CD4-positive, alpha-beta T cell treated with Interleukin-17A for 4 hours (primary cell): ENCODE measurements at regions not wholly inside any gene's neighbourhood (a gene's known extent, or its start where the extent isn't known, plus 50 kb on each side); places are given as distances from the start of the nearest gene placed in this dataset.
"Not testable (repeated sequence)": the region's sequence is repeated elsewhere in the genome, so short reads cannot be mapped to it uniquely, and the experiment has no call there.

Source experiments
- DNase-seq: peaks from one replicate; pipeline ENCODE4 v3.0.0-alpha.2; 2020; ENCODE audit warnings: mixed read lengths

DNA sequence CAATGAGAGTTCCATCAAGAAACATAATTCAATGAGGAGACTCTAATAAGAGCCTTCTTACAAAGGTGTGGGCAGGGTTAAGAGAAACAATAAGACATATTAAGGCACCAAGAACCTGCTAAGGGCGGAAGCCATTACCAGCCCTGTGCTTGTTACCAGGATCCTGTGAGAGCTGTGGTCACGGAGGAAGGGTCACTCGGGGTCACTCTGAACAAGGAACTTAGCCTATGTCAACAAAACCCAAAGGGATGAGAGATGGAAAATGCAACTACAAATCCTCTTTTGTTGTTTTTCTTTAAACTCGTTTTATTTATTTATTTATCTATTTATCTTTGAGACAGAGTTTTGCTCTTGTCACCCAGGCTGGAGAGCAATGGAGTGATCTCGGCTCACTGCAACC is 460.4 kb upstream of the CCDC196 start:
- DNase-seq, result no peak

DNA sequence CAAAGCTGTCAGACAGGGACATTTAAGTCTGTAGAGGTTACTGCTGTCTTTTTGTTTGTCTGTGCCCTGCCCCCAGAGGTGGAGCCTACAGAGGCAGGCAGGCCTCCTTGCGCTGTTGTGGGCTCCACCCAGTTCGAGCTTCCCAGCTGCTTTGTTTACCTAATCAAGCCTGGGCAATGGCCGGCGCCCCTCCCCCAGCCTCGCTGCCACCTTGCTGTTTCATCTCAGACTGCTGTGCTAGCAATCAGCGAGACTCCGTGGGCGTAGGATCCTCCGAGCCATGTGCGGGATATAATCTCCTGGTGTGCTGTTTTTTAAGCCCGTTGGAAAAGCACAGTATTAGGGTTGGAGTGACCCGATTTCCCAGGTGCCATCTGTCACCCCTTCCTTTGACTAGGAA is 454.2 kb upstream of the CCDC196 start:
- DNase-seq, result not testable (repeated sequence)

DNA sequence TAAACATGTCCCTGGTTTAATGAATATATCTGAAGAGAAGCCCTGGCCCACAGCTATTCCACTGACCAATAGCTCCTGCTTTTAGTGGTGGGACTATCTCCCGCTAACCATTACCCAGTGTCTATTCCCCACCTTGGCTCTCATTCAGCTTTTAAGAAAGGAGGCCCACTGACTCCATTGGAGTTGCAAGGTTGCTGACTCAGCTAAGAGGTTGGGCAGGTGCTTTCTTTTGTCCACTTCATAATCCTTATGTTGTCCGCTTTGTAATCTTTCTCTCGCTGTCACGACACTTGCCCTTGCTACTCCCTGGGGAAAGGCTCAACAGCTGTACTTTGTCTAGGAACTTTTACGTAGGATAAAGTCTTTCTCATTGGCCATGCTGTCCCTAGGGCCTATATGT is 453.4 kb upstream of the CCDC196 start:
- DNase-seq, result no peak

DNA sequence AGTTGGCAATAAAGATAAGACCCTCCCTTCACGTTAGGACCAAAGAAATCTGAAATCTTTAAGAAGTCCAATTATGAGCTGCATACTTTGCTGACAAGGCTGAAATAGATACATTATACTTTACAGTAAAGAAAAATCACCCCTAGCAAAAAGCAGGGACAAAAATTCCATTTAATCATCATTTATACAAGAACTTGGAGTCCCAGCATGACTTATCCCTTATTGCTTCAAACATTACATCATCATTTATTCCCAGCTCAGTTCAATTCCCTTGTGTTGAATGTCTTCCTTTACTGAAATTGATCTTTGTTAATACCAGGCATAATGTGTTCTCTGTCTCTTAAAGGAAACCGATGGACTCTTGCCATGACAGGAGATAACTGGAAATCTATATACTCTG is 449.6 kb upstream of the CCDC196 start:
- DNase-seq, result no peak

DNA sequence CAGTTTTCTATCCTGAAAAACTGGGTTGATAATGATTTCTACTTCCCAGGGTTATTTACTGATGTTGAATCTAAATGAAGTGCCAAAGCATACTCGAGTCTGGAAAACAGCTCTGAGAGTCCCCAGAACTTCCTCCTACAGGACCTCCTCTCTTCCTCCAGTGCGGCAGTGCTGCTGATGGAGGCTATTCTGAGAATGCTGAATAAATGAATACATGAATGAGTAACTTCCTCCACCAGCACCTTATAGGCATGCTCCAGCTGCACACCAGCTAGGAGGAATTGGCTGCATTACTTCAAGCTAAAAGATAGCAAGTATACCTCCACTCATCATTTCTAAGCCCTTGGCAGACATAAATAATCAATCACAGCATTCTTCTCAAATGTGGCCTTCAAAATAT is 448.8 kb upstream of the CCDC196 start:
- no peak for DNase-seq

DNA sequence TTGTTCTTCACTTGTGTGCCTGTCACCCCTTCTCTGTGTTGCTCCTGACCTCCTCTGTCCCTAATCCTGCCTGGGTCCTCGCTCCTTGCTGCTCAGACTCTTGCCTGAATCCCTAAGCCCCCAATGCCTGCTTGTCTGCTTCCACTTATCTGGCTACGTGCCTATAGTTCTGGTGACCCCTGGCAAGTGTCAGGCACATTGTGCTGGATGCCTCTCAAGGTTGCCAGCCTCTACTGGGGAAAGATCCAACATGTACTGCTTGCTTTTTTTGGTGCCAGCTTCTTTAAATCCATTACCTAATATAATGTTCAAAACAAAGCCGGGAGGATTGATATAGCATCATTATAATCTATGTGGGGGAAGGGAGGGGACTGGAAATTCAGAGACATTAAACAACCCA is 448.0 kb upstream of the CCDC196 start:
- no peak for DNase-seq

DNA sequence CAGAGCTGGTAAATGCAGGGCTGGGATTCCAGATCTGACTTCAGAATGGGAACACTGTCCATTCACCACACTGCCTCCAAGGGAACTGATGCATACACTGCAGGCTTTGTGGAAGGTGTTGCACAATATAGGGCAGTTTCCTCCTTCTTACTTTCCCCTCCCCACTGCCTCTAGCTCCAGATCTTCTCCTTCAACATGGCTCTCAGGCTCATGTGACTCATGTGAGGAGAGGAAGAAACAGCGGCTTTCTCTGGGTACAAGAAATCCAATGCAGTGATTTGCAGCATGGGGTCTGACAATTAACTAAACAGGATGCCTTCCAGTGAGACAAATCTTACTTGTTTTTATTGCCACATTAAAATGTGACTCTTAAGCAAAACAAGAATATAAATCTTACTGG is 447.6 kb upstream of the CCDC196 start:
- DNase-seq, result no peak

DNA sequence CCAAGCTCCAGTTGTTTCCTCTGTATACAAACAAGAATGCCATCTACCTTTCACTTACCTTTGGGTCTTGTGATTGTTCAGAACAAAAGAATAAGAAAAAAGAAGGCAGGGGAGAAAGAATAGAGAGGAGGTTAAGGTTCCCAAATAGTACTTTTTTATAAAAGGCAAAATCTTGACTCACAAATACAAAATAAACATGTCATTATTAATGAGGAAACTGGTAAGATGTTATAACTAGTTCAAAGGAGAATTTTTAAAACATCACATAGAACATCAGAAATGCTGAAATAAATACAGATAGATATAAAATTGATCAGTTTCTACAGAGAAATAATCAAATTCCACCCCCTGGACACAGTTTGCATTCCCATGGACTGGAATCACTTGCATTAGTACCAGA is 446.7 kb upstream of the CCDC196 start:
- no peak for DNase-seq

DNA sequence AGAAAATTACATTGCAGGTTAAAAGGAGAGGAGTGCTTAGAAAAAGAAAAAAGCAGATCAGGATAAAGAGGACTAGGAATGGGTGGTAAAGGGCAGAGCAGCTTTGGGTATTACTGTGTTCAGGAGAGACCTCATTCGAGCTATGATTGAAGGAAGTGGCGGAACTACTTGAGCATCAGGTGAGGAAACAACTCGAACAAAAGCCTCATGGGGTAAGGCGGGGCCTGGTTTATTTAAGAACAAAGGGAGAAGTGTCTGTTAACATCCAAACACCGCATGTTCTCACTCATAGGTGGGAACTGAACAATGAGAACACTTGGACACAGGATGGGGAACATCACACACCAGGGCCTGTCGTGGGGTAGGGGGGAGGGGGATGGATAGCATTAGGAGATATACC is 444.6 kb upstream of the CCDC196 start:
- no peak for DNase-seq

DNA sequence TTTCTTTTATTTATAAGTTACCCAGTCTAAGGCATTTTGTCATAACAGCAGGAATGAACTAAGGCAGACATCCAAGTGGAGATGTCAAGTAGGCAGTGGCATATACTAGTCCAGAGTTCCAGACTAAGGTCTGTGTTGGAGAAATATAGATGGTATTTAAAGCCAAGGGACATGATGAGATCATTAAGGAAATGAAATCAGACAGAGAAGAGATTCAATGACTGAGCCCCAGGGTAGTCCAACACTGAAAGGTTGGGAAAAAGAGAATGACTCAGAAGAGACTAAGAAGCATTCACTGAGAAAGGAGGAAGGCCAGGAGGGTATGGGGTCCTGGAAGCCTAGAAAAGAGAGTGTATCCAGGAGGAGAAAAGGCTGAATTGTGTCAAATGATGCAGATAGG is 442.2 kb upstream of the CCDC196 start:
- no peak for DNase-seq

DNA sequence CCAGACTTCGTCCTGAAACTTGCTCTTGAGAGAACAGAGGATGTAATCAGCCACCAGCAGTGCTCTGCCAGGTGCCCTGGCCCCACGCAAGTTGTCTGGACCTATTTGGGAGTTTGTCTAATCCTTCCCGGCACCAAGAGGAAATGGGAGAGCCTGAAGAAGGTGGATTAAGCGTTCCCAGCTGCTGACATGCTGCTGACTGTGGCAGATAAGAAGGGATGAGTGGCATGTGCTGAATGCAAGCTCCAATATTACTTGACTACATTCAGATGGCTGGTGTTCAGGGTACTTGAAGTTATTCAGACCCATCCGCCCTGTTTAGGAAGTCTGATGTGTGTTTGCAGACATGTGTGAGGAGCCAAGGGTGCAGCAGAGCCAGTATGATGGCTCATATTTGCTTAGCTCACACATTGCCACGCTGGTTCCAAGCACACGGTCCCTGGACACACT is 440.6 kb upstream of the CCDC196 start:
- DNase-seq, result no peak

DNA sequence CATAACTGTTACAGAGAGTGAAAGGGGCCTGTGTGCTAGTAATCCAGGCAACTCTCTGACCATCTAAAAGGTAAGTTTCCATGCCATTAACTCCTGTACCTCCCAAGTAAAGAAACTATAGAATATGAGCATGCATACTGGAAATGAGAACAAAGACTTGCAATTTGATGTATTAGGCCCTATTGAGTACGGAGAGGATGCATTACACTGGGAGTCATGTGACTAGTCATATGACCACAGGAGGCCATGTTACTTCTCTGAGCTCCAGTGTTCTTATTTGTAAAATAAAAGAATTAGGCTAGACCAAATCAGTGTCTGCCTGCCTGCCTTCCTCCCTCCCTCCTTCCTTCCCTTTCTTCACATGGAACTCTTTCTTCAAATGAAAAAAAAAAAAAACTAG is 440.1 kb upstream of the CCDC196 start:
- DNase-seq, result no peak

DNA sequence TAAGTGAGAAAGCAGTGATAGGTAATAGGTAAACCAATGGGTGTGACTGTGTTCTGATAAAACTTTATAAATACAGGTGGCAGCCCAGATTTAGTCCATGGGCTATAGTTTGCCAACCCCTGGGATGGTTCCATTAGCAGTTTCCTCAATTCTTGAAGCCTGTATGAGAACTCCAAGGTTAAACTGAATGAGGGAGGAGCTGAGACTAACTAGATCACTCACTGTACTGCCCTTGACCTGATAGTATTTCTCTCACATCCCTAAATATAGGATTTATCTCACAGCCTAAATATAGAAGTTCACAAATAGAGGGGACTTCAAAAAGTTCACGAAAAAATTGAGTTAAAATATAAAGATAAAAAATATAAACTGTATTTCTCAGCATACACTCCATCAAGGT is 439.6 kb upstream of the CCDC196 start:
- DNase-seq, result no peak

DNA sequence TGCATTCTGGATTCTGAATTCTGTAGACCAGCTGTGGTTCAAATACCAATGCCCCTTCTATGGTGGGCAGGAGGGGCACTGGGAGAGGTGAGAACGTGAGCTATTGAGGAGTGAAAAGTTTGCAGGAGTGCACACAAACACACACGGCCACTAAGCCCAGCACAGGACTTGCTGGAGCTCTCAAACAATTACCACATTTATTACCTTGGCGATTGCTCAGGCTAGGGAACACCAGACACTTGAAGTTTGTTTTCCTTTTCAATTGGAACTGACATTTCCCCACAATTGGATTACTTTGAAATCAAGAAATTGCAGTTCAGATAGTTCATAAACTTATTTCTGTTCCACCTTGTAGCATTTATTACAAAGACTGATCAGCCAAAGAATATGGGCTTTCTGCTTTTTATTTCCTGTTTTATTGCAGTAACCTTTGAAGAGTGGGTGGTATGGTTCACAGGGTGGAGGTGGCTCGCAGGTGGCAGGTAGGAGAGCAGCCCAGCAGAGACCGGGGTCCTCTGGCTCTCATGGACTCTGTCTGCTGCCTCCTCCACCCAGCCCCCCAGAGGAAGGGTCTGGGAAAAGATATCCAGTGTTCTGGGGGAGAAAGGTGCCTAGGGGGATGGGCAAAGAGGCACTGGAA is 429.8 kb upstream of the CCDC196 start:
- DNase-seq, result no peak

DNA sequence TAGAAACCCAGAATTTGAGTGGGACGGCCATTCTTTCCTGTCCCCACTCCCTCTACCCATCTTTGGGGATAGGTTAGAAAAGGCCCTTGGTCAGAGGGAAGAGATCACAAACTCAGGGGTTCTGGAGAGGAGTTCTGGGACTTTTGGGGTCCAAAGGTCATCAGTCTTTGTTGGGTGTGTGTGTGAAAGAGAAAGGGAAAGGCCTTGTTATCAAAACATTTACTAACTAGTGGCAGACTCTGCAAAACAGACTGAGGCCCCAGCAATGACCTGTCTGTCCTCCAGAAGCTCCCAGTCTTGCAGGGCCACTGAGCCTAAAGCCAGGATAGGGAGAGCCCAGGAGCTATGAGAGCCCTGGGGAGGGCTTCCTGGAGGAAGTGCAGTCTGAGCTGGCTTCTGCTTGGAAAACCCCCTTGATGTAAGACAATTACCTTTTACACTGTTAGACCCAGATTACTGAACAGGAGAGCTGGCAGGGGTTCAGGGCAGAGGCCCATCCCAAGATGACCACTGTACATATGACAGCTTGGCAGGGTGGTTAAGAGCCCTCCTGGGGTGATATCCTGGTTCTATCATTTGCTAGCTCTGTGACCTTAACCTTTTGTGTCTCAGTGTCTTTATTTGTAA is 429.1 kb upstream of the CCDC196 start:
- DNase-seq, result no peak

DNA sequence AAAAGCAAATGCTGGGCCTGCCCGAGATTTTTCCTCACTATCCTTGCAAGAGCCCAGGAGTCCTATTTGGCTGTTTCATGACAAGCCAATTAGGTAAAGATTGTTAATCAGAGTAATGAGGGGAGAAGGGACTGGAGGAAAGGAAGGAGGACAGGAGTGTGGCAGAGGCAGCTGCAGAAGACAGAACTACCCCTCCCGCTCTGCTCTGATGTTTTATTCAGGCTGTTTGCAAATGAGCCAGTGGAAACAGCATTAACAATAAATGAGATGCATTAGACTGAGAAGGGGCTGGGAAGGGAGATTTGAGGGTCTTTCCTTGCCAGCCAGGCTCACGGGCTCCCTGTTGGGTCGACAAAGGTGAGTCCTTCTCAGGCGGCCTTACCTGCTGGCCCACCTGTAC is 421.0 kb upstream of the CCDC196 start:
- no peak for DNase-seq

DNA sequence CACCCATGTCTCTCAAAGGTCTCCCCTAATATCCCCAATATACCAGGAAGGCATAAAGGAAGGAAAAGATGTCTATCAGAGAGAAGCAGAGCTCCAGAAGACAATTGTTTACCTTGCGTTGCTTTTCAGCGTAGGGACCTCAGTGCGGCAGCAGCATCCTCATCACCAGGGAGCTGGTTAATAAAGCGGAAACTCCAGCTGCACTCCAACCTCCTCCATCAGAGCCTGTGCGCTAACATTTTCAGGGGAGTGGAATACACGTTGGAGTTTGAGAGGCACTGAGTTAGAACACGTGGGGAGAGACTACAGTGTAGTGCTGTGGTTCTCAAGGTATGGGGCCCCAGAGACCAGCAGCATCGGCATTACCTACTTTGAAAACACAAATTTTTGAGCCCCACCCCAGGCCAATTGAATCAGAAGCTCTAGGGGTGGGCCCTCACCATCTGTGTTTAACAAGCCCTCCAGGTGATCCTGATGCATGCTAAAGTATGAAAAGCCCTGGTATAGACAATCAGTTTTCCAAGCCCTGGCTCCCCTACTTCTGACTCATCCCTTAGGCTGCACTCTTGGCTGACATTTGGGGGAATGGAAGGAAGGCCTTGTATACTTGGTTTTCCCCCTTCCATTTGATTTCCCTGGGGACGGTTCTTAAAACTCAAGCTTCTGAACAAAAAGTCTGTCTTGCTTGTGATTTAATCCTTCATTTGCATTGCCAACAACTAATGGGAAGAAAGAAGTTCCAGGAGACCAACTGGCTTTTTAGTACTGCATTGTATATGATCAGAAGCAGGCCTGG is 419.0 kb upstream of the CCDC196 start:
- no peak for DNase-seq

DNA sequence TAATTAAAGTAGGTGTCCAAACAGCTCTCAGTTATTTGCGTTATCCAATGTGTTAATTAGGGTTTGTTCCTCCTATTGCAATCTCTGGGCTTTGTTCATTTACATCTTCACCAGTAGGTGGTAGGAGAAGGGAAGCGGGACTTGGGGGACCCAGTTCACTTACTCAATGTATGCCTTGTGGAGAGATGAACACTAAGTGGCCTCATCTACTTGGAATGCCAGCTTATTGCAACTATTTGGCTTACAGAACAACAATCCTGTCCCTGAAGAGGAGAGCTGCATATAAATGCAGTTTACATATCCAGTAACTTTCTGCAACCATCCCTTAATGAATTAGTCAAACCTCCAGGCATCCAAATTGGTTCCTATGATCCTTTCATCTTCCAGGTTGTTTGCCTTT is 417.1 kb upstream of the CCDC196 start:
- no peak for DNase-seq

DNA sequence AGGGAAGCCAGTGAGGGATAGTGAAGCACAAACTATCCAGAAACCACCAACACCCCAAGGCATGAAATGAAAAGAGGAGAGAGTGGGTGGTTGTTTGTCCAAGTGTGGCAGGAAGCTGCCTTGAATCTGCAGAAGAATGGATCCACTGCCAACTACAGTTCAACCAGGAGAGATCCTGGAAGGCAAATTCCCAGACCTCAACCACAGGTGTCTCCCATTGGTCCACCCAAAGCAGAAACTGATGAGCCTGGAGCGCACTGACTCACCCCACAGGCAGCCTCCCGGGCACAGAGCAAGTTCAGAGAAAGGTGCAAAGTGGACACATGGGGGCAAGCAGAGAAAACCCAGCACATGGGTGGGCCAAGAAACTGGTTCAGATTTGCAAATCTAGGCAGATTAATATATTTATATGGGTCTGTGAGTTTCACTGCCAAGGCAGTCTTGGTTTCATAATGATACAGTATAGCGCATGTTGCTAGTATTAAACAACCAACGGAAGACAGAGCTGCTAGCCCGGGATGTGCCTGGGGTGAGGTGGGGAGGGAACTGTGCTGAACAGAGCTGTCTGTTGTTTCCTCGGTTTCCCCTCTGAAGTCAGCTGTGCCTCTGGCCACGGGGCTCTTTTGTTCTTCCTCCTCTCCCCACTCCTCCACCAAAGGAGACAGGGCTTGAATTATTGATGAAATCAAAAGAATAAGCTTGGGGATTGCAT is 416.2 kb upstream of the CCDC196 start:
- no peak for DNase-seq

DNA sequence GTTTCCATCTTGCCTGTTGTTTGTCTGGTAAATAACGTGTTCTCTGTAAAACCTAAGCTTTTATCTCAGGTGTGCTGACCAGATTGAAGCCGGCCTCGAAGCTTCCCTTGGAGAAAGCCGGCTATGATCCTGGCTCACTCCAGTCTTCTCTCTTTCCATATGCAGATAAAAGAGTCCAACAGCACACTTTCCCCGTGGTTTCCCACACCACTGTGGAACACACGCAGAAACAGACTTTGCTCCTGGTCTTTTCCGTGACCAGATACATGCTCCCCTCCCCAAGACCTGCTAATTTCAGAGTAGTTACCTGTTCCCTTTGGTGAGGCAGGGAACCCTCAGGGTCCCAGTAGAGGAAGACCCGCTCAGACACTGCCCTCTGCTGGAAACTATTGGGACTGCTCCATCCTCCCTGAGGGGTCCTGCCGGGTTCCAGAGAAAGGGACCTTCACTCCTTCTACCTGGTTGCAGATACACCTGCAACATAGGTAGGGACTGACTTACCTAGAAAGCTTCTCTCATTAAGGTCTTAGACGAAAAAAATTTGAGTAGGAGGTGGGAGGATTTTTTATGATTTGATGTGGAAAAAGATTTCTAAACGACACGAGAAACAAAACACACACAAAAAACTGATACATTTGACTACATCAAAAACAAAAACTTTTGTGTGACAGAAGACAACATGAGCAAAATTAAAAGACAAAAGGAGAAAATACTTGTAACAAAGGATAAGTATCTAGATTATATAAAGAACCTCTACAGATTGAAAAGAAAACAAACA is 415.4 kb upstream of the CCDC196 start:
- peak; percentile 80 for DNase-seq

DNA sequence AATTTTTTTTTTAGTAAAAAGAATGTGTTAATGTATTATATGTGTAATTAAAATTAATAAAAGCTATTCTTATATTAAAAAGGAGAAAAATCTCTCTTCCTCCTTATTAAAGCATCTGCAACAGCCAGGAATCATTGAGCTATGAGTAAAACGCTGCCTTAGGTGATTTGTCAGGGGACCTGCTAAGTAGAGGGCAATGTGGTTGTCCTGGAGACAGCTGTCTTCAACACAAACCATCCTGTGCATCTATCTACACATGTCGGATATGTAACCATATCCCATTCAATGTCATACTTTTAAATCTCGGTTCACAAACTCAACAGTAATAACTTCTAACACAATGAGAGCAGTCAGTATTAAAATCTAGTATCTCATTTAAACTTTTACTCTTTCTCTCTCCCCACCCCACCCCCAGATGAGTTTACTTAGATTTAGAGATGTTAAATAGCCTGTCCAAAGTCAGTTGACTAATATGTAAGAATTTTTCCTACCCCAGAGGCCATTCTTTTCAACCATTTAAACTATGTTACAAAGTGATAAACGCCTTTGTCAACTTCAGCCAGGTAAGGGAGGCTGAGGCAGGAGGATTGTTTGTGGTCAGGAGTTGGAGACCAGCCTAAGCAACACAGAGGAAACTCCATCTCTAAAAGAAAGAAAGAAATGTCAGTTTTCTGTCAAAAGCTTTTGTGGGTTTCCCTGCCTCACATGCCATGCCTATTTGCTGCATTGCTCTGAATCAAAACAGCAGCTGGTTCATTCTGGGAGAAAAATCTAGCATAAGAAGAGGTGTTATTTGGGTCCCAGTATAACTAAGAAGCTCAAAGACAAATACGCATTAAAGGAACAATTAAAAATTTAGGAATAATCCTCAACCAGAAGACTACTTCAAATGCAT is 413.7 kb upstream of the CCDC196 start:
- DNase-seq, result no peak

DNA sequence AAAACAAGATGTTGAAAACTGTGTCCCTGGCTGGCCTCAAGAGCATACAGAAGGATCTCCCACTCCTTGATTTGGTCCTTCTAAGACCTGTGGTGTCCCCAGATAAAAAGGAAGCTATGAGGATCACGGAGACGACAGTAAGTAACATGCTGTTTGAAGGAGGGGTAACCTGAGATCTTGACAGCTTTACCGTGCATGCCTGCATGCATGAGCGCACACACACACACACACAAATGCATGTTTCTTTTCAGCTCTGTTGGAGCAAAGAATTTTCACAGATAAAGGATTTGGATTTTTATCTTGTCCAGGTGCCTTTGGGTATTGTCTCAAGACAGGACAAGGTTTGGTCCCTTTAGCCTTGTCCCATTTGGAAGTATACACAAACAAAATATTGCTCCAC is 411.6 kb upstream of the CCDC196 start:
- no peak for DNase-seq
